ENCODE measurements at regions not wholly inside any gene's neighbourhood (a gene's known extent, or its start where the extent isn't known, plus 50 kb on each side); places are given as distances from the start of the nearest gene placed in this dataset.

GRCh38 chr7:113806633-113807327 lies 112.0 kb downstream of the PPP1R3A start:
- no peak overlapping the region for H3K18ac ChIP-seq (ENCODE audit: low read length)
- no peak overlapping the region for H4K91ac ChIP-seq (ENCODE audit: low read depth, low read length)
- H3K4me3 ChIP-seq (ENCODE audit: low read depth, low read length), result no peak overlapping the region
- H2BK5ac ChIP-seq (ENCODE audit: low read depth, low read length, poor library complexity), result no peak overlapping the region
- H3K9me3 ChIP-seq (ENCODE audit: insufficient read depth, low read depth, low read length), result no peaks in the 10 kb centered on the region
- H3K4me1 ChIP-seq (ENCODE audit: control insufficient read depth in 1 of 2, insufficient read depth in 2 of 2, low read length in 2 of 2), result peaks cover 0 to 3% of the 10 kb centered on the region in 2 experiments
- no peak overlapping the region for H2AFZ ChIP-seq (ENCODE audit: insufficient read depth, low read length, poor library complexity)
- H3K27ac ChIP-seq (ENCODE audit: low read depth, low read length), result no peak overlapping the region
- no CpG with 5 or more reads among the region's 7 CpGs for WGBS (ENCODE audit: extremely low coverage, insufficient coverage, insufficient read length)
- no peak overlapping the region for H3K23ac ChIP-seq (ENCODE audit: low read length)
- no peak overlapping the region for H3K4me2 ChIP-seq (ENCODE audit: low read length)
- no peaks in the 10 kb centered on the region for H3K36me3 ChIP-seq (ENCODE audit: control insufficient read depth in 1 of 2, insufficient read depth in 2 of 2, low read length in 2 of 2)
- H4K12ac ChIP-seq (ENCODE audit: low read depth, low read length), result no peak overlapping the region
- H4K8ac ChIP-seq (ENCODE audit: low read depth, low read length), result no peak overlapping the region
- no peak overlapping the region for H2BK12ac ChIP-seq (ENCODE audit: low read length)
- no peak overlapping the region for H2BK120ac ChIP-seq (ENCODE audit: insufficient read depth, low read length, poor library complexity)
- DNase-seq, result no peak
- H3K4ac ChIP-seq (ENCODE audit: low read depth, low read length), result no peak overlapping the region
- no peak overlapping the region for H3K14ac ChIP-seq (ENCODE audit: low read length)
- H3K79me2 ChIP-seq (ENCODE audit: control insufficient read depth, insufficient read depth, low read length, poor library complexity), result no peaks in the 10 kb centered on the region
- H3K79me1 ChIP-seq (ENCODE audit: low read length), result no peaks in the 10 kb centered on the region
- H3K27me3 ChIP-seq (ENCODE audit: insufficient read depth, low read length), result no peaks in the 10 kb centered on the region
- H3K9ac ChIP-seq (ENCODE audit: low read length), result no peak overlapping the region
- H2AK5ac ChIP-seq (ENCODE audit: low read length), result no peak overlapping the region

GRCh38 chr7:113805976-113806375 lies 112.8 kb downstream of the PPP1R3A start:
- no peaks in the 10 kb centered on the region for H3K27me3 ChIP-seq (ENCODE audit: insufficient read depth, low read length)
- peaks cover 0 to 3% of the 10 kb centered on the region in 2 experiments for H3K4me1 ChIP-seq (ENCODE audit: control insufficient read depth in 1 of 2, insufficient read depth in 2 of 2, low read length in 2 of 2)
- H4K8ac ChIP-seq (ENCODE audit: low read depth, low read length), result no peak overlapping the region
- H2AFZ ChIP-seq (ENCODE audit: insufficient read depth, low read length, poor library complexity), result no peak overlapping the region
- no peaks in the 10 kb centered on the region for H3K79me2 ChIP-seq (ENCODE audit: control insufficient read depth, insufficient read depth, low read length, poor library complexity)
- H3K4me3 ChIP-seq (ENCODE audit: low read depth, low read length), result no peak overlapping the region
- no CpG with 5 or more reads among the region's 1 CpG for WGBS (ENCODE audit: extremely low coverage, insufficient coverage, insufficient read length)
- H2BK5ac ChIP-seq (ENCODE audit: low read depth, low read length, poor library complexity), result no peak overlapping the region
- no peaks in the 10 kb centered on the region for H3K9me3 ChIP-seq (ENCODE audit: insufficient read depth, low read depth, low read length)
- no peaks in the 10 kb centered on the region for H3K79me1 ChIP-seq (ENCODE audit: low read length)
- no peak overlapping the region for H3K4ac ChIP-seq (ENCODE audit: low read depth, low read length)
- no peak overlapping the region for H3K23ac ChIP-seq (ENCODE audit: low read length)
- H2BK12ac ChIP-seq (ENCODE audit: low read length), result no peak overlapping the region
- no peak overlapping the region for H3K27ac ChIP-seq (ENCODE audit: low read depth, low read length)
- no peaks in the 10 kb centered on the region for H3K36me3 ChIP-seq (ENCODE audit: control insufficient read depth in 1 of 2, insufficient read depth in 2 of 2, low read length in 2 of 2)
- H3K9ac ChIP-seq (ENCODE audit: low read length), result no peak overlapping the region
- H3K18ac ChIP-seq (ENCODE audit: low read length), result no peak overlapping the region
- no peak overlapping the region for H2BK120ac ChIP-seq (ENCODE audit: insufficient read depth, low read length, poor library complexity)
- H3K4me2 ChIP-seq (ENCODE audit: low read length), result no peak overlapping the region
- H4K91ac ChIP-seq (ENCODE audit: low read depth, low read length), result no peak overlapping the region
- no peak overlapping the region for H2AK5ac ChIP-seq (ENCODE audit: low read length)
- DNase-seq, result no peak
- H3K14ac ChIP-seq (ENCODE audit: low read length), result no peak overlapping the region
- H4K12ac ChIP-seq (ENCODE audit: low read depth, low read length), result no peak overlapping the region

GRCh38 chr7:113804475-113805095 lies 114.2 kb downstream of the PPP1R3A start:
- Histone ChIP-seq H3K4me1 (ENCODE audit: control insufficient read depth in 1 of 2, insufficient read depth in 2 of 2, low read length in 2 of 2) (peaks cover 0 to 3% of the 10 kb centered on the region in 2 experiments), H3K4me3 (ENCODE audit: low read depth, low read length) (no peak overlapping the region), H3K27ac (ENCODE audit: low read depth, low read length) (peak overlapping the region; percentile 25), H3K79me1 (ENCODE audit: low read length) (no peaks in the 10 kb centered on the region), H3K36me3 (ENCODE audit: control insufficient read depth in 1 of 2, insufficient read depth in 2 of 2, low read length in 2 of 2) (no peaks in the 10 kb centered on the region), H3K23ac (ENCODE audit: low read length) (no peak overlapping the region), H2AFZ (ENCODE audit: insufficient read depth, low read length, poor library complexity) (no peak overlapping the region), H2AK5ac (ENCODE audit: low read length) (no peak overlapping the region), H4K12ac (ENCODE audit: low read depth, low read length) (no peak overlapping the region), H2BK120ac (ENCODE audit: insufficient read depth, low read length, poor library complexity) (no peak overlapping the region), H3K4me2 (ENCODE audit: low read length) (peak overlapping the region; percentile 20), H3K9ac (ENCODE audit: low read length) (no peak overlapping the region), H3K4ac (ENCODE audit: low read depth, low read length) (no peak overlapping the region), H4K8ac (ENCODE audit: low read depth, low read length) (no peak overlapping the region), H2BK12ac (ENCODE audit: low read length) (no peak overlapping the region), H2BK5ac (ENCODE audit: low read depth, low read length, poor library complexity) (no peak overlapping the region), H3K79me2 (ENCODE audit: control insufficient read depth, insufficient read depth, low read length, poor library complexity) (no peaks in the 10 kb centered on the region), H3K14ac (ENCODE audit: low read length) (no peak overlapping the region), H3K9me3 (ENCODE audit: insufficient read depth, low read depth, low read length) (no peaks in the 10 kb centered on the region), H3K18ac (ENCODE audit: low read length) (no peak overlapping the region), H3K27me3 (ENCODE audit: insufficient read depth, low read length) (no peaks in the 10 kb centered on the region), H4K91ac (ENCODE audit: low read depth, low read length) (no peak overlapping the region)
- WGBS (ENCODE audit: extremely low coverage, insufficient coverage, insufficient read length), result no CpG with 5 or more reads among the region's 6 CpGs
- DNase-seq, result no peak

- no peak overlapping the region for H2BK5ac ChIP-seq (ENCODE audit: low read depth, low read length, poor library complexity)
- peaks cover 0 to 3% of the 10 kb centered on the region in 2 experiments for H3K4me1 ChIP-seq (ENCODE audit: control insufficient read depth in 1 of 2, insufficient read depth in 2 of 2, low read length in 2 of 2)
- no peak overlapping the region for H2AFZ ChIP-seq (ENCODE audit: insufficient read depth, low read length, poor library complexity)
- H2BK120ac ChIP-seq (ENCODE audit: insufficient read depth, low read length, poor library complexity), result no peak overlapping the region
- no peaks in the 10 kb centered on the region for H3K27me3 ChIP-seq (ENCODE audit: insufficient read depth, low read length)
- no peak overlapping the region for H3K14ac ChIP-seq (ENCODE audit: low read length)
- no peak overlapping the region for H2BK12ac ChIP-seq (ENCODE audit: low read length)
- no peak overlapping the region for H2AK5ac ChIP-seq (ENCODE audit: low read length)
- H4K8ac ChIP-seq (ENCODE audit: low read depth, low read length), result no peak overlapping the region
- DNase-seq, result no peak
- no peaks in the 10 kb centered on the region for H3K36me3 ChIP-seq (ENCODE audit: control insufficient read depth in 1 of 2, insufficient read depth in 2 of 2, low read length in 2 of 2)
- WGBS (ENCODE audit: extremely low coverage, insufficient coverage, insufficient read length), result no CpG with 5 or more reads among the region's 1 CpG
- no peak overlapping the region for H3K4me3 ChIP-seq (ENCODE audit: low read depth, low read length)
- no peak overlapping the region for H4K91ac ChIP-seq (ENCODE audit: low read depth, low read length)
- H3K27ac ChIP-seq (ENCODE audit: low read depth, low read length), result no peak overlapping the region
- no peak overlapping the region for H3K9ac ChIP-seq (ENCODE audit: low read length)
- no peaks in the 10 kb centered on the region for H3K9me3 ChIP-seq (ENCODE audit: insufficient read depth, low read depth, low read length)
- H3K4ac ChIP-seq (ENCODE audit: low read depth, low read length), result no peak overlapping the region
- no peak overlapping the region for H3K23ac ChIP-seq (ENCODE audit: low read length)
- no peak overlapping the region for H3K4me2 ChIP-seq (ENCODE audit: low read length)
- H3K79me1 ChIP-seq (ENCODE audit: low read length), result no peaks in the 10 kb centered on the region
- no peak overlapping the region for H4K12ac ChIP-seq (ENCODE audit: low read depth, low read length)
- no peak overlapping the region for H3K18ac ChIP-seq (ENCODE audit: low read length)
- no peaks in the 10 kb centered on the region for H3K79me2 ChIP-seq (ENCODE audit: control insufficient read depth, insufficient read depth, low read length, poor library complexity)
Observed at GRCh38 chr7:113801751-113802150, 117.1 kb downstream of the PPP1R3A start.
